Vagina (tissue), 2 donors: ENCODE measurements at regions not wholly inside any gene's neighbourhood (a gene's known extent, or its start where the extent isn't known, plus 50 kb on each side); places are given as distances from the start of the nearest gene placed in this dataset.
"Not testable (repeated sequence)": the region's sequence is repeated elsewhere in the genome, so short reads cannot be mapped to it uniquely, and the experiment has no call there.

Source experiments
- CTCF ChIP-seq, 3 experiments: fragments of 450-650 bp in 2 of 3; fragments of 200-600 bp in 1 of 3; sonication (generic) in 1 of 3; IDR thresholded peaks; one replicate each; pipeline ENCODE4 v1.5.1; 2017 to 2019; ENCODE audit warnings: antibody characterized with exemption in 3 of 3, mild to moderate bottlenecking in 2 of 3, moderate library complexity in 2 of 3
- POLR2A ChIP-seq, 2 donors: fragments of 450-650 bp; IDR thresholded peaks; one replicate each; pipeline ENCODE4 v1.6.1; 2017; ENCODE audit warnings: antibody characterized with exemption in 2 of 2, mild to moderate bottlenecking in 2 of 2, moderate library complexity in 2 of 2
- POLR2AphosphoS5 ChIP-seq, 2 donors: sonication (generic); formaldehyde crosslinking; IDR thresholded peaks; one replicate each; pipeline ENCODE4 v1.9.0; 2017; ENCODE audit warnings: antibody characterized with exemption in 2 of 2, mild to moderate bottlenecking in 2 of 2, low read depth in 1 of 2; ENCODE audit not compliant: insufficient read depth in 1 of 2

- TF ChIP-seq CTCF (IDR thresholded peaks at IDR 0.05); POLR2A (IDR thresholded peaks at IDR 0.05); POLR2AphosphoS5 (IDR thresholded peaks at IDR 0.05; ENCODE audit: insufficient read depth in 1 of 2, low read depth in 1 of 2): not testable (repeated sequence)
These were observed 138.5 kb upstream of the ERV3-1 start for GRCh38 chr7:65145008-65145407.
